ENCODE measurements at regions not wholly inside any gene's neighbourhood (a gene's known extent, or its start where the extent isn't known, plus 50 kb on each side); places are given as distances from the start of the nearest gene placed in this dataset.

GRCh38 chr13:73421310-73421912 lies 362.6 kb downstream of the KLF5 start:
- Mint-ChIP-seq H3K36me3 (ENCODE audit: low read depth) (no peaks in the 10 kb centered on the region), H3K4me1 (no peaks in the 10 kb centered on the region), H3K9me3 (no peaks in the 10 kb centered on the region), H3K4me3 (no peak overlapping the region), H3K27ac (no peak overlapping the region), H3K27me3 (no peaks in the 10 kb centered on the region)
- ChIA-PET CTCF (no interaction called here), POLR2A (no interaction called here)
- TF ChIP-seq CTCF (IDR thresholded peaks at IDR 0.05) = no peak
- intact Hi-C loops (cut with micrococcal nuclease) = no loop called here
- ATAC-seq (ENCODE audit: low read depth) = no peak
- DNase-seq = no peak

GRCh38 chr13:73419186-73419585 lies 360.4 kb downstream of the KLF5 start:
- H3K4me3 Mint-ChIP-seq = no peak overlapping the region
- H3K4me1 Mint-ChIP-seq = no peaks in the 10 kb centered on the region
- DNase-seq (no peak), ATAC-seq (ENCODE audit: low read depth) (no peak)
- H3K27ac Mint-ChIP-seq = no peak overlapping the region
- H3K27me3 Mint-ChIP-seq = no peaks in the 10 kb centered on the region
- CTCF ChIA-PET = no interaction called here
- no peaks in the 10 kb centered on the region for H3K9me3 Mint-ChIP-seq
- no peak for TF ChIP-seq CTCF (IDR thresholded peaks at IDR 0.05)
- intact Hi-C loops (cut with micrococcal nuclease) = no loop called here
- POLR2A ChIA-PET = no interaction called here
- H3K36me3 Mint-ChIP-seq (ENCODE audit: low read depth) = no peaks in the 10 kb centered on the region

- DNase-seq (no peak), ATAC-seq (ENCODE audit: low read depth) (no peak)
- POLR2A ChIA-PET = no interaction called here
- no peaks in the 10 kb centered on the region for H3K4me1 Mint-ChIP-seq
- no peaks in the 10 kb centered on the region for H3K36me3 Mint-ChIP-seq (ENCODE audit: low read depth)
- intact Hi-C loops (cut with micrococcal nuclease) = no loop called here
- H3K4me3 Mint-ChIP-seq = no peak overlapping the region
- H3K9me3 Mint-ChIP-seq = no peaks in the 10 kb centered on the region
- no peaks in the 10 kb centered on the region for H3K27me3 Mint-ChIP-seq
- no peak for TF ChIP-seq CTCF (IDR thresholded peaks at IDR 0.05)
- CTCF ChIA-PET = no interaction called here
- no peak overlapping the region for H3K27ac Mint-ChIP-seq
Observed at GRCh38 chr13:73417012-73417615, 358.3 kb downstream of the KLF5 start.

- intact Hi-C loops (cut with micrococcal nuclease) = no loop called here
- POLR2A ChIA-PET = no interaction called here
- no peak for TF ChIP-seq CTCF (IDR thresholded peaks at IDR 0.05)
Observed at GRCh38 chr13:73416093-73416492, 357.3 kb downstream of the KLF5 start.

GRCh38 chr13:73413656-73414055 lies 354.9 kb downstream of the KLF5 start:
- H3K4me1 Mint-ChIP-seq = no peaks in the 10 kb centered on the region
- H3K4me3 Mint-ChIP-seq = no peak overlapping the region
- ChIA-PET CTCF (no interaction called here), POLR2A (no interaction called here)
- ATAC-seq (ENCODE audit: low read depth) (no peak), DNase-seq (no peak)
- H3K27ac Mint-ChIP-seq = no peak overlapping the region
- H3K36me3 Mint-ChIP-seq (ENCODE audit: low read depth) = no peaks in the 10 kb centered on the region
- H3K9me3 Mint-ChIP-seq = peaks cover 2% of the 10 kb centered on the region
- no peak for TF ChIP-seq CTCF (IDR thresholded peaks at IDR 0.05)
- intact Hi-C loops (cut with micrococcal nuclease) = no loop called here
- no peaks in the 10 kb centered on the region for H3K27me3 Mint-ChIP-seq

More at GRCh38 chr13:73416093-73416492, 357.3 kb downstream of the KLF5 start:
- Mint-ChIP-seq H3K4me3 (no peak overlapping the region), H3K36me3 (ENCODE audit: low read depth) (no peaks in the 10 kb centered on the region), H3K9me3 (peaks cover 2% of the 10 kb centered on the region), H3K4me1 (no peaks in the 10 kb centered on the region), H3K27ac (no peak overlapping the region), H3K27me3 (no peaks in the 10 kb centered on the region)
- ATAC-seq (ENCODE audit: low read depth) (no peak), DNase-seq (no peak)
- CTCF ChIA-PET = no interaction called here

Measured in activated B cell treated with CpG ODN at 0.5 μM for 24 hours (primary cell).